T-helper 1 cell treated with Interleukin-12 subunit alpha and Interleukin-12 subunit beta and Interleukin-4 antibody, amounts not matched to agents 30 ng/mL and 1 ng/mL, for 36 hours (primary cell): ENCODE measurements at regions not wholly inside any gene's neighbourhood (a gene's known extent, or its start where the extent isn't known, plus 50 kb on each side); places are given as distances from the start of the nearest gene placed in this dataset.

Source experiments
- intact Hi-C: fragments of 100-400 bp; cut with micrococcal nuclease; formaldehyde crosslinking; loops from one replicate; pipeline ENCODE4 v1.15.1; 2024

- intact Hi-C loops: no loop called here
These were observed 191.8 kb downstream of the BCOR start for GRCh38 chrX:39905946-39906345.

GRCh38 chrX:39907964-39908661, 189.6 kb downstream of the BCOR start:
- intact Hi-C loops: no loop called here

- intact Hi-C loops: no loop called here
These were observed 187.8 kb downstream of the BCOR start for GRCh38 chrX:39909996-39910395.

- intact Hi-C loops: no loop called here
These were observed 187.1 kb downstream of the BCOR start for GRCh38 chrX:39910651-39911050.

GRCh38 chrX:39911278-39911897, 186.4 kb downstream of the BCOR start:
- intact Hi-C loops: no loop called here

GRCh38 chrX:39912126-39912525, 185.6 kb downstream of the BCOR start:
- intact Hi-C loops: no loop called here

- intact Hi-C loops: no loop called here
These were observed 182.7 kb downstream of the BCOR start for GRCh38 chrX:39915081-39915480.

GRCh38 chrX:39915596-39915995, 182.2 kb downstream of the BCOR start:
- intact Hi-C loops: no loop called here

GRCh38 chrX:39921838-39922237, 175.9 kb downstream of the BCOR start:
- intact Hi-C loops: no loop called here

GRCh38 chrX:39922488-39922887, 175.3 kb downstream of the BCOR start:
- intact Hi-C loops: no loop called here

- intact Hi-C loops: no loop called here
These were observed 174.8 kb downstream of the BCOR start for GRCh38 chrX:39922926-39923325.

- intact Hi-C loops: no loop called here
These were observed 170.4 kb downstream of the BCOR start for GRCh38 chrX:39927380-39927779.

- intact Hi-C loops: no loop called here
These were observed 168.9 kb downstream of the BCOR start for GRCh38 chrX:39928704-39929378.

GRCh38 chrX:39929379-39930025, 168.3 kb downstream of the BCOR start:
- intact Hi-C loops: no loop called here

GRCh38 chrX:39930786-39931528, 166.8 kb downstream of the BCOR start:
- intact Hi-C loops: no loop called here

GRCh38 chrX:39931529-39932282, 166.1 kb downstream of the BCOR start:
- intact Hi-C loops: no loop called here

- intact Hi-C loops: loop anchor here (2.0 to 5.0 kb wide), 2 partner anchors 53 to 81 kb away; no protein-coding TSS in a partner anchor
These were observed 162.2 kb downstream of the BCOR start for GRCh38 chrX:39935411-39936064.

- intact Hi-C loops: loop anchor here (2.0 to 5.0 kb wide), 2 partner anchors 55 to 82 kb away; no protein-coding TSS in a partner anchor
These were observed 160.6 kb downstream of the BCOR start for GRCh38 chrX:39936886-39937770.

- intact Hi-C loops: loop anchor here (5.0 kb wide), 1 partner anchor 56 kb away; no protein-coding TSS in a partner anchor
These were observed 159.3 kb downstream of the BCOR start for GRCh38 chrX:39938466-39938865.
